GM13977 (cell line): ENCODE measurements at regions not wholly inside any gene's neighbourhood (a gene's known extent, or its start where the extent isn't known, plus 50 kb on each side); places are given as distances from the start of the nearest gene placed in this dataset.
A peak's percentile ranks its signal among the peaks of the same experiment; 100 is the strongest.

Source experiments
- DNase-seq: peaks from one replicate; pipeline ENCODE4 v3.0.0; 2012; ENCODE audit warnings: low spot score
- CTCF ChIP-seq: IDR thresholded peaks from 2 replicates; pipeline ENCODE4 v1.5.1; 2012; ENCODE audit warnings: mild to moderate bottlenecking, control low read depth; ENCODE audit not compliant: insufficient read depth; ENCODE audit errors: extremely low read depth, missing control alignments
- in situ Hi-C: fragments of 300-500 bp; cut with MboI; formaldehyde crosslinking; loops from one replicate; pipeline ENCODE4 v1.12.0; 2022; ENCODE audit warnings: low sequenced_read_pairs, low pct_unique_long_range_greater_than_20kb, mixed read lengths, inconsistent platforms; ENCODE audit not compliant: unreplicated experiment

DNA sequence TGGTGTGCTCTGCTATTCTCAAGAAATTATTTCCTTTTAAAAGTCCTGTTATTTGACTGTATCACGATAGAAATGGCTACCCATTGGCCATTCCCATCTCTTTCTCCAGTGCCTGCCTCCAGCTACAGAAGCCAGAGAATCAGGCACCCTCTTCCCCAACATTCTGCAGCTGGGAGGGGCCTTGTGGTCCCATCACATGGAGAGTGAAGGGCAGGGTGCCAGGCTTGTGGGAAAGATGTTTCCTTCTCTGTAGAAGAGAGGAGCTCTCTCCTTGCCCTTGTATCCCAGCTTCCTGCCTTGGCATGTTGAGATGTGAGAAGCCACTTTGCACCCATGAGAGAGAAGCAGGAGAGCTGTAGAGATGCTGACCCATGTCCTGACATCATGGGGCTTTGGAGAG lies 465.0 kb downstream of the MTRR start:
- in situ Hi-C loops, result no loop called here
- no peak for DNase-seq
- TF ChIP-seq CTCF, result no peak

DNA sequence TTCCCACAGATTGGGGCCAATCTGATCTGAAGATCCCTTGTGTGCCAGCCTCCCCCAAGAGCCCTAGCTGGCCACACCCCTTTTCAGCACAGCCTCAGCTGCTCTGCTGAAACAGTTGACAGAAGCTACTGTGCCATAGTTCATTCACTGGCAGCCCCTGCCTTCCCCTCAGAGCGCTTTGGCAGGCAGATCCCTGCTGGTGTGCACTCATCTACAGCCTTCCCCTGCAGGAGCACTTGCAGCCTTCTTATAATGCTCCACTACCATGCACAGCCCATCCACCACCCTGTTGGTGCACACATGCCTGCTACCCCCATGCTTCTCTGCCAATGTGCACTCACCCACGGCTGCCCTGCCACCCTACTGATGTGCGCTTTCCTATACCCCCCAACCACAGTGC lies 471.3 kb downstream of the MTRR start:
- TF ChIP-seq CTCF, result no peak
- no peak for DNase-seq
- in situ Hi-C loops, result no loop called here

DNA sequence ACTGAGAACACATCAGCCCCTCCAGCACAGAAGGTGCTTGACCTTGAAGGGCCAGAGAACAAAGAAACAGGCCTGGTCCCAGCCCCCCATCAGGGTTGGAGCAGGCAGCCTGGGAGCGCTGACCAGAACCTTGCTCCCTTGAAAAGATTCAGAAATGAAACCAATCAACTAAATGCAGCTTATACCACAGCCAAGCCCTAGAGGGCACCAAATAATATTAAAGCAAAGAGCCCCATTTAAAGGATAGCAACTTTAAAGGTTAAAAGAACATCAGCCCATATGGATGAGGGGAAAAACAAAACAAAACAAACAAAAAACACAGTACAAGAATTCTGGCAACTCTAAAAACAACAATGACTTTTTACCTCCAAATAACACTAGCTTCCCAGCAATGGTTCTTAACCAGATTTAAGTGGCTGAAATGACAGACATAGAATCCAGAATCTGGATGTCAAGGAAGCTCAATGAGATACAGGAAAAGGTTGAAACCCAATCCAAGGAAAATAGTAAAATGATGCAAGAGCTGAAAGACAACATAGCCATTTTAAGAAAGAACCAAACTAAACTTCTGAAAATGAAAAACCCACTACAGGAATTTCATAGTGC lies 471.9 kb downstream of the MTRR start:
- TF ChIP-seq CTCF, result peak; percentile 54
- peak; percentile 33 for DNase-seq
- in situ Hi-C loops, result no loop called here

- TF ChIP-seq CTCF, result no peak
- DNase-seq, result no peak
- in situ Hi-C loops, result no loop called here
Observed at GRCh38 chr5:8341406-8341805, 472.5 kb downstream of the MTRR start.

GRCh38 chr5:8347984-8348383 lies 479.0 kb downstream of the MTRR start:
- TF ChIP-seq CTCF, result no peak
- no peak for DNase-seq
- in situ Hi-C loops, result no loop called here

GRCh38 chr5:8349855-8350254 lies 480.9 kb downstream of the MTRR start:
- no peak for TF ChIP-seq CTCF
- in situ Hi-C loops, result no loop called here
- peak; percentile 12 for DNase-seq
